Neural cell (in vitro differentiated cells): ENCODE measurements at regions not wholly inside any gene's neighbourhood (a gene's known extent, or its start where the extent isn't known, plus 50 kb on each side); places are given as distances from the start of the nearest gene placed in this dataset.

Experiments
- CTCF ChIP-seq: fragments of 450-650 bp; IDR thresholded peaks from 2 replicates; pipeline ENCODE4 v1.5.1; 2014; ENCODE audit warnings: antibody characterized with exemption, mild to moderate bottlenecking, moderate library complexity; ENCODE audit not compliant: poor library complexity, severe bottlenecking
- EP300 ChIP-seq: fragments of 450-650 bp; conservative IDR thresholded peaks from 2 replicates; pipeline ENCODE4 v1.6.1; 2014; ENCODE audit warnings: antibody characterized with exemption, mild to moderate bottlenecking, moderate library complexity; ENCODE audit not compliant: poor library complexity, severe bottlenecking
- EZH2 ChIP-seq: fragments of 200-600, 300-800 bp; shearing (Covaris generic), sonication (generic); IDR thresholded peaks from 2 replicates; pipeline ENCODE4 v1.6.1; 2014; ENCODE audit warnings: antibody characterized with exemption, low read length, borderline replicate concordance, mild to moderate bottlenecking; ENCODE audit not compliant: insufficient read depth, poor library complexity, severe bottlenecking
- MXI1 ChIP-seq: fragments of 450-650 bp; conservative IDR thresholded peaks from 2 replicates; pipeline ENCODE4 v1.6.1; 2014; ENCODE audit warnings: antibody characterized with exemption, mild to moderate bottlenecking; ENCODE audit not compliant: poor library complexity, severe bottlenecking
- POLR2AphosphoS5 ChIP-seq: IDR thresholded peaks from 2 replicates; pipeline ENCODE4 v1.6.1; 2012
- RAD21 ChIP-seq: fragments of 450-650 bp; conservative IDR thresholded peaks from 2 replicates; pipeline ENCODE4 v1.6.1; 2014; ENCODE audit warnings: antibody characterized with exemption, mild to moderate bottlenecking, moderate library complexity
- SMC3 ChIP-seq: fragments of 450-650 bp; conservative IDR thresholded peaks from 2 replicates; pipeline ENCODE4 v1.6.1; 2014; ENCODE audit warnings: antibody characterized with exemption, mild to moderate bottlenecking, moderate library complexity; ENCODE audit not compliant: poor library complexity
- TAF1 ChIP-seq: IDR thresholded peaks from 2 replicates; pipeline ENCODE4 v1.6.1; 2012; ENCODE audit warnings: low read depth
- TF ChIP-seq, protein P1 (sequence below): IDR thresholded peaks from 2 replicates; pipeline ENCODE4 v1.6.1; 2012; ENCODE audit warnings: borderline replicate concordance

- TF ChIP-seq CTCF (no peak), SMC3 (no peak), MXI1 (no peak), RAD21 (no peak), TAF1 (no peak), POLR2AphosphoS5 (no peak), EZH2 (no peak), EP300 (peak; percentile 17)
- TF ChIP-seq, protein P1, sequence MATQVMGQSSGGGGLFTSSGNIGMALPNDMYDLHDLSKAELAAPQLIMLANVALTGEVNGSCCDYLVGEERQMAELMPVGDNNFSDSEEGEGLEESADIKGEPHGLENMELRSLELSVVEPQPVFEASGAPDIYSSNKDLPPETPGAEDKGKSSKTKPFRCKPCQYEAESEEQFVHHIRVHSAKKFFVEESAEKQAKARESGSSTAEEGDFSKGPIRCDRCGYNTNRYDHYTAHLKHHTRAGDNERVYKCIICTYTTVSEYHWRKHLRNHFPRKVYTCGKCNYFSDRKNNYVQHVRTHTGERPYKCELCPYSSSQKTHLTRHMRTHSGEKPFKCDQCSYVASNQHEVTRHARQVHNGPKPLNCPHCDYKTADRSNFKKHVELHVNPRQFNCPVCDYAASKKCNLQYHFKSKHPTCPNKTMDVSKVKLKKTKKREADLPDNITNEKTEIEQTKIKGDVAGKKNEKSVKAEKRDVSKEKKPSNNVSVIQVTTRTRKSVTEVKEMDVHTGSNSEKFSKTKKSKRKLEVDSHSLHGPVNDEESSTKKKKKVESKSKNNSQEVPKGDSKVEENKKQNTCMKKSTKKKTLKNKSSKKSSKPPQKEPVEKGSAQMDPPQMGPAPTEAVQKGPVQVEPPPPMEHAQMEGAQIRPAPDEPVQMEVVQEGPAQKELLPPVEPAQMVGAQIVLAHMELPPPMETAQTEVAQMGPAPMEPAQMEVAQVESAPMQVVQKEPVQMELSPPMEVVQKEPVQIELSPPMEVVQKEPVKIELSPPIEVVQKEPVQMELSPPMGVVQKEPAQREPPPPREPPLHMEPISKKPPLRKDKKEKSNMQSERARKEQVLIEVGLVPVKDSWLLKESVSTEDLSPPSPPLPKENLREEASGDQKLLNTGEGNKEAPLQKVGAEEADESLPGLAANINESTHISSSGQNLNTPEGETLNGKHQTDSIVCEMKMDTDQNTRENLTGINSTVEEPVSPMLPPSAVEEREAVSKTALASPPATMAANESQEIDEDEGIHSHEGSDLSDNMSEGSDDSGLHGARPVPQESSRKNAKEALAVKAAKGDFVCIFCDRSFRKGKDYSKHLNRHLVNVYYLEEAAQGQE = no peak
Measured at GRCh38 chr4:115664285-115664684, 550.9 kb upstream of the NDST4 start.
